ENCODE measurements at regions not wholly inside any gene's neighbourhood (a gene's known extent, or its start where the extent isn't known, plus 50 kb on each side); places are given as distances from the start of the nearest gene placed in this dataset.

GRCh38 chr14:40252817-40253447, 820.7 kb upstream of the FBXO33 start (continued):
- TF ChIP-seq USF2 (IDR thresholded peaks at IDR 0.05): no peak

GRCh38 chr14:40248671-40249070, 816.4 kb upstream of the FBXO33 start:
- ChIA-PET CTCF (no interaction called here), POLR2A (no interaction called here)
- Histone ChIP-seq H3K9me3 (peaks cover 2% of the 10 kb centered on the region; the same call in 1 of the 3 replicates), H3K4me1 (no peaks in the 10 kb centered on the region), H3K4me2 (no peak overlapping the region), H3K27ac (no peak overlapping the region), H3K4me3 (no peak overlapping the region)
- DNase-seq (ENCODE audit: low read depth in 1 of 2, low spot score in 1 of 2): no peak
- 0% methylated on average over 1 of the region's 1 CpG for WGBS (ENCODE audit: missing lambda C conversion rate)
- no peak for TF ChIP-seq HES2 (IDR thresholded peaks at IDR 0.05)
- TF ChIP-seq ZNF302 (CRISPR knock-in tag; IDR thresholded peaks at IDR 0.05): no peak
- no peak for TF ChIP-seq EP300 (IDR thresholded peaks at IDR 0.05)
- no peak for TF ChIP-seq E2F6 (IDR thresholded peaks at IDR 0.05; ENCODE audit: borderline replicate concordance, low read depth)
- no peak for TF ChIP-seq POLR2A (IDR thresholded peaks at IDR 0.05; ENCODE audit: low read length)
- TF ChIP-seq HOXA7 (CRISPR knock-in tag; IDR thresholded peaks at IDR 0.05): no peak
- TF ChIP-seq ESRRA (IDR thresholded peaks at IDR 0.05; ENCODE audit: borderline replicate concordance, low read length): no peak
- TF ChIP-seq JUNB (IDR thresholded peaks at IDR 0.05): no peak
- no peak for TF ChIP-seq EHF (CRISPR knock-in tag; IDR thresholded peaks at IDR 0.05)
- no peak for TF ChIP-seq NFE2L2 (conservative IDR thresholded peaks at IDR 0.05; ENCODE audit: low read length)
- no peak for TF ChIP-seq PHF8 (IDR thresholded peaks at IDR 0.05; ENCODE audit: borderline replicate concordance, low read depth)
- no peak for TF ChIP-seq KDM5A (IDR thresholded peaks at IDR 0.05)
- TF ChIP-seq CHD2 (IDR thresholded peaks at IDR 0.05; ENCODE audit: low read length, partially characterized antibody): no peak
- no peak for TF ChIP-seq RCOR1 (IDR thresholded peaks at IDR 0.05; ENCODE audit: low read depth, low read length)
- TF ChIP-seq GATA3 (IDR thresholded peaks at IDR 0.05; ENCODE audit: borderline replicate concordance): no peak
- TF ChIP-seq PBX3 (IDR thresholded peaks at IDR 0.05): no peak
- no peak for TF ChIP-seq TP53 (CRISPR knock-in tag; IDR thresholded peaks at IDR 0.05)
- TF ChIP-seq NPAS2 (CRISPR knock-in tag; IDR thresholded peaks at IDR 0.05; ENCODE audit: borderline replicate concordance): no peak
- TF ChIP-seq BHLHE40 (IDR thresholded peaks at IDR 0.05; ENCODE audit: low read depth, low read length): no peak
- ATAC-seq: no peak
- no peak for FAIRE-seq

- POLR2A ChIA-PET: no interaction called here
- DNase-seq (ENCODE audit: low read depth in 1 of 2, low spot score in 1 of 2): no peak
- Histone ChIP-seq H3K4me1 (no peaks in the 10 kb centered on the region), H3K4me3 (no peak overlapping the region), H3K9me3 (peaks cover 2% of the 10 kb centered on the region; the same call in 1 of the 3 replicates), H3K4me2 (no peak overlapping the region), H3K27ac (no peak overlapping the region)
- no peak for ATAC-seq
- WGBS (ENCODE audit: missing lambda C conversion rate): 1% methylated on average over 3 of the region's 3 CpGs
- TF ChIP-seq HOXA7 (CRISPR knock-in tag; IDR thresholded peaks at IDR 0.05) (no peak), RCOR1 (IDR thresholded peaks at IDR 0.05; ENCODE audit: low read depth, low read length) (no peak), RNF2 (IDR thresholded peaks at IDR 0.05; ENCODE audit: borderline replicate concordance, low read depth) (no peak), ZC3H11A (IDR thresholded peaks at IDR 0.05) (no peak), BCL3 (IDR thresholded peaks at IDR 0.05) (no peak), CBX8 (IDR thresholded peaks at IDR 0.05) (no peak), PHF8 (IDR thresholded peaks at IDR 0.05; ENCODE audit: borderline replicate concordance, low read depth) (no peak), TFCP2L1 (CRISPR knock-in tag; IDR thresholded peaks at IDR 0.05) (no peak), RFX5 (IDR thresholded peaks at IDR 0.05) (no peak)
- no peak for FAIRE-seq
- CTCF ChIA-PET: no interaction called here
Observed at GRCh38 chr14:40240245-40240859, 808.1 kb upstream of the FBXO33 start.

All from A549 (cell line).